HUES64 (cell line): ENCODE measurements at regions not wholly inside any gene's neighbourhood (a gene's known extent, or its start where the extent isn't known, plus 50 kb on each side); places are given as distances from the start of the nearest gene placed in this dataset.

ENCODE experiments used
- H3K27ac ChIP-seq: 2 replicates; pipeline ENCODE4 v1.7.0; 2013; ENCODE audit warnings: low read depth, low read length, inconsistent platforms
- H3K27me3 ChIP-seq: 2 replicates; pipeline ENCODE4 v1.6.1; 2013; ENCODE audit warnings: mild to moderate bottlenecking, low read length; ENCODE audit not compliant: insufficient read depth
- H3K36me3 ChIP-seq: 2 replicates; pipeline ENCODE4 v1.6.1; 2013; ENCODE audit warnings: mild to moderate bottlenecking, low read length; ENCODE audit not compliant: insufficient read depth
- H3K4me1 ChIP-seq: 2 replicates; pipeline ENCODE4 v1.6.1; 2013; ENCODE audit warnings: mild to moderate bottlenecking, low read length, moderate library complexity; ENCODE audit not compliant: insufficient read depth
- H3K4me3 ChIP-seq: 2 replicates; pipeline ENCODE4 v1.5.1; 2013; ENCODE audit warnings: mild to moderate bottlenecking, low read length, moderate library complexity
- H3K9ac ChIP-seq: 2 replicates; pipeline ENCODE4 v1.6.1; 2013; ENCODE audit warnings: mild to moderate bottlenecking, low read depth, low read length
- H3K9me3 ChIP-seq: 2 replicates; pipeline ENCODE4 v1.6.1; 2013; ENCODE audit warnings: low read depth, low read length; ENCODE audit not compliant: insufficient read depth
- WGBS: fragments of 150-250, 120-280 bp; methylation state at CpG from one replicate; pipeline ENCODE4 v1.1.7; 2013; ENCODE audit warnings: missing lambda C conversion rate; 5-methylcytosine and 5-hydroxymethylcytosine counted together

- Histone ChIP-seq H3K36me3 (no peaks in the 10 kb centered on the region), H3K27me3 (peaks cover 51% of the 10 kb centered on the region), H3K9ac (no peak overlapping the region), H3K27ac (no peak overlapping the region), H3K4me1 (peaks cover 29% of the 10 kb centered on the region), H3K9me3 (no peaks in the 10 kb centered on the region), H3K4me3 (no peak overlapping the region)
- WGBS: 99% methylated on average over 5 of the region's 5 CpGs
Measured at GRCh38 chr15:38075466-38075865, 141.0 kb downstream of the TMCO5A start.

GRCh38 chr15:38076786-38077185, 142.3 kb downstream of the TMCO5A start:
- WGBS: 68% methylated on average over 10 of the region's 10 CpGs
- Histone ChIP-seq H3K4me1 (peaks cover 29% of the 10 kb centered on the region), H3K36me3 (no peaks in the 10 kb centered on the region), H3K27ac (no peak overlapping the region), H3K9ac (no peak overlapping the region), H3K27me3 (peaks cover 37% of the 10 kb centered on the region), H3K9me3 (no peaks in the 10 kb centered on the region), H3K4me3 (no peak overlapping the region)

DNA sequence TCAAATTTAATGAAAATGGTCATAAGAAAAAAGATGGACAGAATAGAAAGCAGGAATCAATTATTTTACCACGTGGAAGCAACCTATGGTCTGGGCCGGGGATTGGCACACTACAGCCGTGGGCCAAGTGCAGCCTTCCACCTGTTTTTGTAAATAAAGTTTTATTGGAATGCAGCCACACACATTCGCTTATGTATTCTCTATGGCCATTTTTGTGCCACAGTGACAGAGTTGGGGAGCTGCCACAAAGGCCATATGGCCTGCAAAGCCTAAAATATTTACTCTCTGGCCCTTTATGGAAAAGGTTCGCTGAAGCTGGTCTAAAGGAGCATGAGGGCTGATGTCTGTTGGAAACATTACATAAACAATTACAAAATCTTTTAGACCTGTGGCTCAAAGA, 144.8 kb downstream of the TMCO5A start:
- Histone ChIP-seq H3K36me3 (no peaks in the 10 kb centered on the region), H3K9me3 (no peaks in the 10 kb centered on the region), H3K4me3 (no peak overlapping the region), H3K9ac (no peak overlapping the region), H3K27me3 (peaks cover 22% of the 10 kb centered on the region), H3K4me1 (peaks cover 18% of the 10 kb centered on the region), H3K27ac (no peak overlapping the region)
- WGBS: 97% methylated on average over 5 of the region's 5 CpGs

DNA sequence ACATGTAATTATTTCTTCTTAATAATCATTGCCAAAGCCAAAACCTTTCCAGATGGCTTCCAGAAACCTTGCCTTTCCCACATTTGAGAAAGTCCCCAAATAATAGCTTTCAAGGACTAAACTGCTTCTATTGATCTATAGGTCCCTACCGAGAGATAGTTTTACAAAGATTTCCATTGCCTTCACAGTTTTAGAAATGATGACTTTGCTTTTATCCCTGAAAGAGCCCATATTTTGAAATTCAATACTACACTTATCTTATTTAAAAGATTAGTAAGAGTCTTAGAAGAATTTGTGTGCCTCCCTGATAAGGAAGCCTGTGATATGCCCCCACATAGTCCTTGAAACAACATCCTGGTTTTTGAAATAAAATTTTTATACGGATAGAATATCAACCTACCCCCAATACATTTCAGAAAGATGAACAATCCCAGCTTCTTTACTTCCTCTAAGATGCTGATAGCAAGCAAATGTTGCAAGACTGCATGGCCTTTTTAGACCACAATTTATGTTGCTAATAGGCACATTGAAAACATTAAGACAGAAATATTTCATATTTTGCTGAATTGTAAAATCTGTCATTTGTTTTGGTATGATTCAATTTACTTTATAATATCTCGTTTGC, 146.3 kb downstream of the TMCO5A start:
- 84% methylated on average over 2 of the region's 3 CpGs for WGBS
- Histone ChIP-seq H3K27ac (no peak overlapping the region), H3K9ac (no peak overlapping the region), H3K27me3 (peaks cover 6% of the 10 kb centered on the region), H3K4me1 (peaks cover 16% of the 10 kb centered on the region), H3K4me3 (no peak overlapping the region), H3K36me3 (no peaks in the 10 kb centered on the region), H3K9me3 (no peaks in the 10 kb centered on the region)

GRCh38 chr15:38084289-38084688, 149.8 kb downstream of the TMCO5A start:
- Histone ChIP-seq H3K36me3 (no peaks in the 10 kb centered on the region), H3K4me3 (no peak overlapping the region), H3K27me3 (no peaks in the 10 kb centered on the region), H3K27ac (no peak overlapping the region), H3K9ac (no peak overlapping the region), H3K9me3 (no peaks in the 10 kb centered on the region), H3K4me1 (no peaks in the 10 kb centered on the region)

DNA sequence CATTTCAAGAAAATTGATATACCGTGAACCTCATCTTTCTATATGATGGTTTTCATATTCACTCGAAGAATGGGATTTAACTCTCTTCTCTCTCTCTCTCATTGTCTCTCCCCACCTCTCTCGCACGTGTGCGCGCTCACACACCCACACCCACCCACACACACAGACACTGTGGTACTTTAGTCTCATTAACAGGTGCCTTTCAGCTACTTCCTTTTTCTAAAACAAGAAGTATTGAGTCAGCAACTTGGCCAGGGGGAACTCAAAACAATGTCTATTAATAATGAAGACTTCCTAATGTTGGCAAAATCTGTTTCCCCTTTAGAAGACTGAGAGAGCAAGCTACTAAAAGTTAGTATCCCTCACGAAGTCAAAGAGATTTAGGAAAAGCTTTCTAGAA, 150.7 kb downstream of the TMCO5A start:
- no peaks in the 10 kb centered on the region for H3K4me1 ChIP-seq
- no peak overlapping the region for H3K9ac ChIP-seq
- H3K9me3 ChIP-seq: no peaks in the 10 kb centered on the region
- H3K27me3 ChIP-seq: no peaks in the 10 kb centered on the region
- H3K27ac ChIP-seq: no peak overlapping the region
- no peaks in the 10 kb centered on the region for H3K36me3 ChIP-seq
- WGBS: 94% methylated on average over 7 of the region's 7 CpGs
- H3K4me3 ChIP-seq: no peak overlapping the region

DNA sequence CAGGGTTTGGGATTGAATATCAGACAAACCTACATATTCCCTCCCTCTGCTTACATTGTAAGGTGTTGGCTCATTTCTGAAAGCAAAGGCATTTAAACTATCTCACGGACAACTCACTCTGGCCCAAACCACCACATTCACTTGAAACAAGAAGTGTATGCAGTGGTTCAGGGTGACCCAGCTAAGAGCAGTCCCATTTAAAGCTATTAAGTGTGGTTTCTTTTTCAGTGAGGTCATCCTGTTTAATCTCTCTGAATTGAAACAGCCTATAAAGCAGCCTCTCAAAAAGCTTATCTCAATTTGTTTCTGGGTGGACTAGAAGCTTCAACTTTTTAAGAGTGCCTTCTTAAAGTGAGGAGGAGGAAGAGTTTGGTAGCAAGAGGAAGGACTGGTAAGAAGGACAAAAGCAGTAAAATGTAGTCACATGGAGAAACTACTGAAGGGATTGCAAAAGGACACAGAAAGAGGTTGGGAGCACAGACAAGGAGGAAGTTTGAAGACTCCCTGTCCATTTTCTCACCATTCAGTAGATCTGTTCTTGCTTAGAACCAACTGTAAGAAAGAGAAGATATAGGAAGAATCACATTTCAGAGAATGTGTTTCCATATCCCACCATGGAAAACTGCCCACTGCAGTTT, 151.6 kb downstream of the TMCO5A start:
- no peak overlapping the region for H3K4me3 ChIP-seq
- WGBS: 100% methylated on average over 1 of the region's 1 CpG
- H3K4me1 ChIP-seq: no peaks in the 10 kb centered on the region

GRCh38 chr15:38086611-38087010, 152.2 kb downstream of the TMCO5A start:
- Histone ChIP-seq H3K4me1 (no peaks in the 10 kb centered on the region), H3K36me3 (no peaks in the 10 kb centered on the region), H3K27me3 (no peaks in the 10 kb centered on the region), H3K9me3 (no peaks in the 10 kb centered on the region), H3K9ac (no peak overlapping the region), H3K4me3 (no peak overlapping the region), H3K27ac (no peak overlapping the region)
- WGBS: 75% methylated on average over 2 of the region's 2 CpGs

More for the DNA sequence above, 151.6 kb downstream of the TMCO5A start:
- H3K9ac ChIP-seq: no peak overlapping the region
- H3K36me3 ChIP-seq: no peaks in the 10 kb centered on the region
- H3K27me3 ChIP-seq: no peaks in the 10 kb centered on the region
- H3K27ac ChIP-seq: no peak overlapping the region
- H3K9me3 ChIP-seq: no peaks in the 10 kb centered on the region

- Histone ChIP-seq H3K4me1 (no peaks in the 10 kb centered on the region), H3K36me3 (no peaks in the 10 kb centered on the region), H3K4me3 (no peak overlapping the region), H3K27me3 (no peaks in the 10 kb centered on the region), H3K27ac (no peak overlapping the region), H3K9ac (no peak overlapping the region), H3K9me3 (no peaks in the 10 kb centered on the region)
- WGBS: 86% methylated on average over 1 of the region's 1 CpG
Measured at GRCh38 chr15:38088971-38089370, 154.5 kb downstream of the TMCO5A start.

- no peak overlapping the region for H3K4me3 ChIP-seq
- WGBS: 100% methylated on average over 3 of the region's 4 CpGs
Measured at GRCh38 chr15:38090223-38090622, 155.8 kb downstream of the TMCO5A start.

DNA sequence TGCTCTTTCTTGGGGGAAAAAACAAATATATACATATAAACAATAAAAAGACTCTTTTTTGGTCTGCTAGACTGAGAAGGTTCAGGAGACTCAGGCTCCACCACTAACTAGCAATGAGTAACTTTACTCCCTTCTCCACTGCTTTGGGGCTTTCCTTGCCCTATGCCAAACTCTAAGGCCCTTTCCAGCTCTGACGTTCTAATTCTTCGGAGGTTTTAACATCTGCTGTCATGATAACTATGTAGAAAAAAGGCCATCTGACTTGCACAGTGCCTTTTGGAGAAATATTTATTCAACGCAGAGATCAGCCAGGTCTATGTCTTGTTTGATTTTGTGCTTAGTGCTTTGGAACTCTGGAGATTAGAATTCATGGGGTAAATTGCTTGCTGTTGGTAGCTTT, 156.2 kb downstream of the TMCO5A start:
- Histone ChIP-seq H3K27me3 (no peaks in the 10 kb centered on the region), H3K36me3 (no peaks in the 10 kb centered on the region), H3K4me1 (no peaks in the 10 kb centered on the region), H3K27ac (no peak overlapping the region), H3K9me3 (no peaks in the 10 kb centered on the region), H3K4me3 (no peak overlapping the region), H3K9ac (no peak overlapping the region)
- WGBS: 93% methylated on average over 3 of the region's 3 CpGs

More at GRCh38 chr15:38090223-38090622, 155.8 kb downstream of the TMCO5A start:
- H3K27ac ChIP-seq: no peak overlapping the region
- H3K9ac ChIP-seq: no peak overlapping the region
- no peaks in the 10 kb centered on the region for H3K9me3 ChIP-seq
- H3K27me3 ChIP-seq: no peaks in the 10 kb centered on the region
- no peaks in the 10 kb centered on the region for H3K4me1 ChIP-seq
- no peaks in the 10 kb centered on the region for H3K36me3 ChIP-seq
